ENCODE measurements at regions not wholly inside any gene's neighbourhood (a gene's known extent, or its start where the extent isn't known, plus 50 kb on each side); places are given as distances from the start of the nearest gene placed in this dataset.

DNA sequence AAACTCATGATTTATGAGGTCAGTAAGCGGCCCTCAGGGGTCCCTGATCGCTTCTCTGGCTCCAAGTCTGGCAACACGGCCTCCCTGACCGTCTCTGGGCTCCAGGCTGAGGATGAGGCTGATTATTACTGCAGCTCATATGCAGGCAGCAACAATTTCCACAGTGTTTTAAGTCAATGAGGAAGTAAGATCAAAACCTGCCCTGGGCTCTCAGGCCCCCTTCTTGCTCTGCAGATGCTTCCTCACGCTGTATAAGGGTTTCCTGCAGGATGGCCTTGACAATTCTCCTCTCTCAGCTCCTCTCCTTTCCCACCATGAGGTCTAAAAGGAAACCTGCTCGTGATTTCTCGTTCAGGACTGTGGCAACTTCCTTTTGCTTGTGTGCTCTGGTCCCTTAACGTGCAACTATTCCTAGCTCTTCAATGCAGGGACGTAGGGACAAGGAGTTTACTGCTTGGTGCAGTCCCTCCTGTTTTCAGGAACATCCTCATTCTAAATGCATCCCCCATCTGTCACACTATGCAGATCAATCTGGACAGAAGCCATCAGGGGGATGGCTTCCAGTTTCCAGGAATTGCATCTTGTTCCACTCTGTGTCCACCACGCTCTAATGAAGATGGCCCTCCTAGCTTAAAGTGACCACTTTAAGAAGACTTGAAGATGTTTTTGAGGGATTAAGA is 64.3 kb upstream of the IGLL5 start:
- TF ChIP-seq, protein P1, sequence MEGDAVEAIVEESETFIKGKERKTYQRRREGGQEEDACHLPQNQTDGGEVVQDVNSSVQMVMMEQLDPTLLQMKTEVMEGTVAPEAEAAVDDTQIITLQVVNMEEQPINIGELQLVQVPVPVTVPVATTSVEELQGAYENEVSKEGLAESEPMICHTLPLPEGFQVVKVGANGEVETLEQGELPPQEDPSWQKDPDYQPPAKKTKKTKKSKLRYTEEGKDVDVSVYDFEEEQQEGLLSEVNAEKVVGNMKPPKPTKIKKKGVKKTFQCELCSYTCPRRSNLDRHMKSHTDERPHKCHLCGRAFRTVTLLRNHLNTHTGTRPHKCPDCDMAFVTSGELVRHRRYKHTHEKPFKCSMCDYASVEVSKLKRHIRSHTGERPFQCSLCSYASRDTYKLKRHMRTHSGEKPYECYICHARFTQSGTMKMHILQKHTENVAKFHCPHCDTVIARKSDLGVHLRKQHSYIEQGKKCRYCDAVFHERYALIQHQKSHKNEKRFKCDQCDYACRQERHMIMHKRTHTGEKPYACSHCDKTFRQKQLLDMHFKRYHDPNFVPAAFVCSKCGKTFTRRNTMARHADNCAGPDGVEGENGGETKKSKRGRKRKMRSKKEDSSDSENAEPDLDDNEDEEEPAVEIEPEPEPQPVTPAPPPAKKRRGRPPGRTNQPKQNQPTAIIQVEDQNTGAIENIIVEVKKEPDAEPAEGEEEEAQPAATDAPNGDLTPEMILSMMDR (IDR thresholded peaks at IDR 0.05; ENCODE audit: low read depth, low read length), result no peak
- TF ChIP-seq POLR2A (IDR thresholded peaks at IDR 0.05; ENCODE audit: extremely low read depth, insufficient read length) (no peak), MYC (IDR thresholded peaks at IDR 0.05; ENCODE audit: low read depth, low read length) (no peak)
- TF ChIP-seq, protein P2, sequence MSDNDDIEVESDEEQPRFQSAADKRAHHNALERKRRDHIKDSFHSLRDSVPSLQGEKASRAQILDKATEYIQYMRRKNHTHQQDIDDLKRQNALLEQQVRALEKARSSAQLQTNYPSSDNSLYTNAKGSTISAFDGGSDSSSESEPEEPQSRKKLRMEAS (IDR thresholded peaks at IDR 0.05; ENCODE audit: low read depth, low read length), result no peak
